Nephron progenitor cell (in vitro differentiated cells): ENCODE measurements at regions not wholly inside any gene's neighbourhood (a gene's known extent, or its start where the extent isn't known, plus 50 kb on each side); places are given as distances from the start of the nearest gene placed in this dataset.

Experiments
- DNase-seq: peaks from one replicate; pipeline ENCODE4 v3.0.0; 2021
- H3K27ac Mint-ChIP-seq: 2 replicates; pipeline ENCODE4 v1.8.0; 2021; ENCODE audit warnings: mild to moderate bottlenecking, moderate library complexity, mixed read lengths
- H3K27me3 Mint-ChIP-seq: 2 replicates; pipeline ENCODE4 v1.8.0; 2021; ENCODE audit warnings: mild to moderate bottlenecking, low read depth, mixed read lengths; ENCODE audit not compliant: poor library complexity
- H3K36me3 Mint-ChIP-seq: 2 replicates; pipeline ENCODE4 v1.8.0; 2021; ENCODE audit warnings: low read depth, mixed read lengths
- H3K4me1 Mint-ChIP-seq: 2 replicates; pipeline ENCODE4 v1.8.0; 2021; ENCODE audit warnings: mixed read lengths
- H3K4me3 Mint-ChIP-seq: 2 replicates; pipeline ENCODE4 v1.8.0; 2021; ENCODE audit warnings: mild to moderate bottlenecking, moderate library complexity, mixed read lengths
- H3K9me3 Mint-ChIP-seq: 2 replicates; pipeline ENCODE4 v1.8.0; 2021; ENCODE audit warnings: mild to moderate bottlenecking, moderate library complexity, mixed read lengths
- TF ChIP-seq, protein P1 (sequence below): fragments of 200-600 bp; sonication (generic); IDR thresholded peaks from 2 replicates; pipeline ENCODE4 v1.5.0; 2021; ENCODE audit warnings: antibody characterized with exemption

GRCh38 chr1:2894381-2895041 is 93.0 kb upstream of the TTC34 start:
- no peak for DNase-seq
- no peak overlapping the region for H3K27ac Mint-ChIP-seq
- no peaks in the 10 kb centered on the region for H3K36me3 Mint-ChIP-seq

DNA sequence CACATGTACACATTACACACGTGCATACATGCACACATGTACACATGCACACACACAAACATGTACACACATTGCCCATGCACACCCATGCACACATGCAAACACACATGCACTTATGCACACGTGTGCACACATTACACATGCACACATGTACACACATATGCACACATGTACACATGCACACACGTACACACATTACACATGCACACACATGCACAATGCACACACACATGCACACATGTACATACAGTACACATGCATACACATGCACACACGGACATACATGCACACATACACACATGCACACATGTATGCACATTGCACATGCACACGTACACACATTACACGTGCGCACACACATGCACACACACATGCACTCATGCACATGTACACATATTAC is 95.3 kb upstream of the TTC34 start:
- Mint-ChIP-seq H3K4me3 (no peak overlapping the region), H3K4me1 (peaks cover 4% of the 10 kb centered on the region), H3K27me3 (peaks cover 3% of the 10 kb centered on the region), H3K9me3 (peaks cover 90% of the 10 kb centered on the region), H3K27ac (no peak overlapping the region), H3K36me3 (no peaks in the 10 kb centered on the region)
- no peak for DNase-seq
- TF ChIP-seq, protein P1, sequence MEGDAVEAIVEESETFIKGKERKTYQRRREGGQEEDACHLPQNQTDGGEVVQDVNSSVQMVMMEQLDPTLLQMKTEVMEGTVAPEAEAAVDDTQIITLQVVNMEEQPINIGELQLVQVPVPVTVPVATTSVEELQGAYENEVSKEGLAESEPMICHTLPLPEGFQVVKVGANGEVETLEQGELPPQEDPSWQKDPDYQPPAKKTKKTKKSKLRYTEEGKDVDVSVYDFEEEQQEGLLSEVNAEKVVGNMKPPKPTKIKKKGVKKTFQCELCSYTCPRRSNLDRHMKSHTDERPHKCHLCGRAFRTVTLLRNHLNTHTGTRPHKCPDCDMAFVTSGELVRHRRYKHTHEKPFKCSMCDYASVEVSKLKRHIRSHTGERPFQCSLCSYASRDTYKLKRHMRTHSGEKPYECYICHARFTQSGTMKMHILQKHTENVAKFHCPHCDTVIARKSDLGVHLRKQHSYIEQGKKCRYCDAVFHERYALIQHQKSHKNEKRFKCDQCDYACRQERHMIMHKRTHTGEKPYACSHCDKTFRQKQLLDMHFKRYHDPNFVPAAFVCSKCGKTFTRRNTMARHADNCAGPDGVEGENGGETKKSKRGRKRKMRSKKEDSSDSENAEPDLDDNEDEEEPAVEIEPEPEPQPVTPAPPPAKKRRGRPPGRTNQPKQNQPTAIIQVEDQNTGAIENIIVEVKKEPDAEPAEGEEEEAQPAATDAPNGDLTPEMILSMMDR: no peak

More at GRCh38 chr1:2894381-2895041, 93.0 kb upstream of the TTC34 start:
- Mint-ChIP-seq H3K9me3 (peaks cover 76% of the 10 kb centered on the region), H3K4me1 (peaks cover 4% of the 10 kb centered on the region), H3K4me3 (no peak overlapping the region), H3K27me3 (peaks cover 3% of the 10 kb centered on the region)
- TF ChIP-seq, protein P1: no peak

DNA sequence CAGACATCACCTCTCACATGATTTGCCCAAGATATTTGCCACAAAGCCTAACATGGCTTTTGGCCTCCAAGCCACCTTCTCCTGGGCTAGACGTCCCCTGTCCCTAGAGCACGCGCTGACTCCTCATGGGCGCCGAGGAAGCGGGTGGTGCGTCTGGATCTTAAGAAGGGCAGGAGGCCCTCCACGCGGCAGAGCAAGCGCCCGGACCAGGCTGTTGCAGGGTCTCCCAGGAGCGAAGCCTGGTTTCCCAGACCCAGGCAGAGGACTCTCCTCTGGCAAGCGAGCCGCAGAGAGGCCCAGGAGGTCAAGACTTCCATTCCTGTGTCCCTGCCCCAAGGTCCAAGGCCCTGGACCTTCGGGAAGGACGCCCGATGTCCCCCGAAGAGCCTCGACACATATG is 101.7 kb upstream of the TTC34 start:
- H3K4me3 Mint-ChIP-seq: no peak overlapping the region
- no peaks in the 10 kb centered on the region for H3K36me3 Mint-ChIP-seq
- TF ChIP-seq, protein P1: no peak
- peaks cover 80% of the 10 kb centered on the region for H3K9me3 Mint-ChIP-seq
- no peaks in the 10 kb centered on the region for H3K27me3 Mint-ChIP-seq
- H3K4me1 Mint-ChIP-seq: no peaks in the 10 kb centered on the region
- no peak overlapping the region for H3K27ac Mint-ChIP-seq
- DNase-seq: no peak

GRCh38 chr1:2904191-2904590 is 102.7 kb upstream of the TTC34 start:
- Mint-ChIP-seq H3K36me3 (no peaks in the 10 kb centered on the region), H3K9me3 (peaks cover 79% of the 10 kb centered on the region), H3K4me3 (no peak overlapping the region), H3K4me1 (no peaks in the 10 kb centered on the region), H3K27me3 (no peaks in the 10 kb centered on the region), H3K27ac (no peak overlapping the region)
- DNase-seq: no peak
- TF ChIP-seq, protein P1: no peak

GRCh38 chr1:2905356-2905755 is 103.9 kb upstream of the TTC34 start:
- no peaks in the 10 kb centered on the region for H3K36me3 Mint-ChIP-seq
- H3K27ac Mint-ChIP-seq: no peak overlapping the region
- peaks cover 72% of the 10 kb centered on the region for H3K9me3 Mint-ChIP-seq
- no peaks in the 10 kb centered on the region for H3K27me3 Mint-ChIP-seq
- H3K4me1 Mint-ChIP-seq: no peaks in the 10 kb centered on the region
- no peak for DNase-seq
- H3K4me3 Mint-ChIP-seq: no peak overlapping the region
- TF ChIP-seq, protein P1: no peak

DNA sequence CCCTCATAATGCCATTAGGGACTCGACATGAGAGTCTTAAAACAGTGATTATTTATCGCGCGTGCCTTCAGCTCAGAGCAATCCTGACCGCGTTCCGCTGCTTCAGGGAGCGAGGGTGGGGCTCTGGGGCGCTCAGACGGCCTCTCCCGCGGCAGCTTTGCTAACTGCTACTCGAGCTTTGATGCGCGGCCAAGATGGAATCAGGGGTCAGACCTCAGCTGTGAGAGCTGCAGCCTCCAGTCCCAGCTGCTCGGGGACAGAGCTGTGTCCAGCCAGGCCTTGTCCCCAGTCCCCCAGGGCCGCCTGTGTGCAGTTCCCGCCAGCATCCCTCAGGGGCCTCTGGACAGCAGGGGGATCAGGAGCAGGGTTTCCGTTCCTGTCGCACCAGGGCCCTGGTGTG is 104.6 kb upstream of the TTC34 start:
- Mint-ChIP-seq H3K27me3 (no peaks in the 10 kb centered on the region), H3K4me3 (no peak overlapping the region), H3K4me1 (no peaks in the 10 kb centered on the region), H3K36me3 (no peaks in the 10 kb centered on the region), H3K27ac (no peak overlapping the region), H3K9me3 (peaks cover 69% of the 10 kb centered on the region)
- TF ChIP-seq, protein P1: no peak
- DNase-seq: no peak
